Neural progenitor cell (in vitro differentiated cells): ENCODE measurements at regions not wholly inside any gene's neighbourhood (a gene's known extent, or its start where the extent isn't known, plus 50 kb on each side); places are given as distances from the start of the nearest gene placed in this dataset.

ENCODE experiments used
- DNase-seq: peaks from one replicate; pipeline ENCODE4 v3.0.0-alpha.2; 2016; ENCODE audit warnings: low spot score
- H2AFZ ChIP-seq: fragments of 200-600 bp; sonication (generic); replicated peaks from 2 replicates; pipeline ENCODE4 v1.6.1; 2016; ENCODE audit warnings: antibody characterized with exemption
- H3F3A ChIP-seq: fragments of 200-600 bp; sonication (generic); 2 replicates; pipeline ENCODE4 v1.6.1; 2016; ENCODE audit warnings: antibody characterized with exemption, low read depth
- H3K27ac ChIP-seq: fragments of 200-600 bp; sonication (generic); 2 replicates; pipeline ENCODE4 v1.5.1; 2016; ENCODE audit warnings: mild to moderate bottlenecking
- H3K27me3 ChIP-seq: fragments of 200-600 bp; sonication (generic); 2 replicates; pipeline ENCODE4 v1.6.1; 2016; ENCODE audit warnings: mild to moderate bottlenecking, moderate library complexity
- H3K36me3 ChIP-seq: fragments of 200-600 bp; sonication (generic); 2 replicates; pipeline ENCODE4 v1.5.1; 2016
- H3K4me1 ChIP-seq: fragments of 200-600 bp; sonication (generic); 2 replicates; pipeline ENCODE4 v1.6.1; 2016; ENCODE audit warnings: mixed run types
- H3K4me2 ChIP-seq: fragments of 200-600 bp; sonication (generic); 2 replicates; pipeline ENCODE4 v1.6.1; 2016
- H3K4me3 ChIP-seq: fragments of 200-600 bp; sonication (generic); 2 replicates; pipeline ENCODE4 v1.5.1; 2016
- H3K79me2 ChIP-seq: fragments of 200-600 bp; sonication (generic); 2 replicates; pipeline ENCODE4 v1.6.1; 2016; ENCODE audit warnings: low read depth
- H3K9ac ChIP-seq: fragments of 200-600 bp; sonication (generic); 2 replicates; pipeline ENCODE4 v1.6.1; 2016
- H3K9me3 ChIP-seq: fragments of 200-600 bp; sonication (generic); 2 replicates; pipeline ENCODE4 v1.5.1; 2016; ENCODE audit warnings: low read depth
- H4K20me1 ChIP-seq: fragments of 200-600 bp; sonication (generic); 2 replicates; pipeline ENCODE4 v1.6.1; 2016; ENCODE audit warnings: low read depth
- H3K27ac Mint-ChIP-seq: 3 replicates; pipeline ENCODE4 v1.8.0; 2021; ENCODE audit warnings: mixed read lengths
- H3K27me3 Mint-ChIP-seq: 2 replicates; pipeline ENCODE4 v1.8.0; 2022; ENCODE audit warnings: low read depth, mild to moderate bottlenecking, inconsistent platforms, moderate library complexity, mixed read lengths; ENCODE audit not compliant: insufficient read depth
- H3K36me3 Mint-ChIP-seq: 3 replicates; pipeline ENCODE4 v1.8.0; 2021; ENCODE audit warnings: mixed read lengths
- H3K4me1 Mint-ChIP-seq: 3 replicates; pipeline ENCODE4 v1.8.0; 2021; ENCODE audit warnings: mixed read lengths
- H3K4me3 Mint-ChIP-seq: 3 replicates; pipeline ENCODE4 v1.8.0; 2021; ENCODE audit warnings: mild to moderate bottlenecking, moderate library complexity, mixed read lengths
- H3K9me3 Mint-ChIP-seq: 3 replicates; pipeline ENCODE4 v1.8.0; 2020; ENCODE audit warnings: mixed read lengths
- EZH2 ChIP-seq: fragments of 200-600 bp; sonication (generic); IDR thresholded peaks from 2 replicates; pipeline ENCODE4 v1.6.1; 2017; ENCODE audit warnings: antibody characterized with exemption, mild to moderate bottlenecking, moderate library complexity
- EZH2phosphoT487 ChIP-seq: fragments of 200-600 bp; sonication (generic); IDR thresholded peaks from 2 replicates; pipeline ENCODE4 v1.6.1; 2017; ENCODE audit warnings: antibody characterized with exemption
- TF ChIP-seq, protein P1 (sequence below): fragments of 200-600 bp; sonication (generic); IDR thresholded peaks from 2 replicates; pipeline ENCODE4 v1.5.1; 2017; ENCODE audit warnings: antibody characterized with exemption, mild to moderate bottlenecking

DNA sequence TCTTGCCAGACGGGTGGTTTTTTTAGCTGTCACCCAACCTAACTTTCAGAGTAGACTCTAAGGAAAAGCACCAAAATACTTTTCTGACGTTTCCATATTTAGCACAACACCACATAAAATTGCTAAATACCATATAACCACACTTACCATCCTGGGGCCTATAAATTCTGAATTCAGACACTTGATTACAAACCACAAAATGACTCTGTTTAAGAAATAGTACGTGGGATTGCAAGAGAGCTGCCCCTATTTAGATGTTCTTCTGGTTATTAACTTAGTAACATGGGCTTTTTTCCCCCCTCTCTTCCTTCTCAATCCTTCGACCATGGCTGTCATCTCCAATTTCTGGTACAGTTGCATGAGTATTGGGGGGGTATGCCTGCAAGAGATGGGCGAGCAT is 287.7 kb downstream of the BMP4 start:
- no peak overlapping the region for H3K4me3 Mint-ChIP-seq
- no peak overlapping the region for H3K27ac Mint-ChIP-seq
- Histone ChIP-seq H3F3A (no peaks in the 10 kb centered on the region), H3K27ac (no peak overlapping the region), H3K79me2 (no peaks in the 10 kb centered on the region), H3K4me3 (no peak overlapping the region), H3K9ac (no peak overlapping the region), H3K27me3 (no peaks in the 10 kb centered on the region), H3K4me2 (no peak overlapping the region), H3K36me3 (no peaks in the 10 kb centered on the region), H3K9me3 (no peaks in the 10 kb centered on the region), H3K4me1 (peaks cover 2% of the 10 kb centered on the region), H2AFZ (no peak overlapping the region), H4K20me1 (no peaks in the 10 kb centered on the region)
- H3K4me1 Mint-ChIP-seq: peaks cover 4% of the 10 kb centered on the region
- DNase-seq: no peak
- no peaks in the 10 kb centered on the region for H3K9me3 Mint-ChIP-seq
- TF ChIP-seq EZH2 (no peak), EZH2phosphoT487 (no peak)
- TF ChIP-seq, protein P1, sequence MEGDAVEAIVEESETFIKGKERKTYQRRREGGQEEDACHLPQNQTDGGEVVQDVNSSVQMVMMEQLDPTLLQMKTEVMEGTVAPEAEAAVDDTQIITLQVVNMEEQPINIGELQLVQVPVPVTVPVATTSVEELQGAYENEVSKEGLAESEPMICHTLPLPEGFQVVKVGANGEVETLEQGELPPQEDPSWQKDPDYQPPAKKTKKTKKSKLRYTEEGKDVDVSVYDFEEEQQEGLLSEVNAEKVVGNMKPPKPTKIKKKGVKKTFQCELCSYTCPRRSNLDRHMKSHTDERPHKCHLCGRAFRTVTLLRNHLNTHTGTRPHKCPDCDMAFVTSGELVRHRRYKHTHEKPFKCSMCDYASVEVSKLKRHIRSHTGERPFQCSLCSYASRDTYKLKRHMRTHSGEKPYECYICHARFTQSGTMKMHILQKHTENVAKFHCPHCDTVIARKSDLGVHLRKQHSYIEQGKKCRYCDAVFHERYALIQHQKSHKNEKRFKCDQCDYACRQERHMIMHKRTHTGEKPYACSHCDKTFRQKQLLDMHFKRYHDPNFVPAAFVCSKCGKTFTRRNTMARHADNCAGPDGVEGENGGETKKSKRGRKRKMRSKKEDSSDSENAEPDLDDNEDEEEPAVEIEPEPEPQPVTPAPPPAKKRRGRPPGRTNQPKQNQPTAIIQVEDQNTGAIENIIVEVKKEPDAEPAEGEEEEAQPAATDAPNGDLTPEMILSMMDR: no peak
- H3K36me3 Mint-ChIP-seq: no peaks in the 10 kb centered on the region
- H3K27me3 Mint-ChIP-seq: no peaks in the 10 kb centered on the region

DNA sequence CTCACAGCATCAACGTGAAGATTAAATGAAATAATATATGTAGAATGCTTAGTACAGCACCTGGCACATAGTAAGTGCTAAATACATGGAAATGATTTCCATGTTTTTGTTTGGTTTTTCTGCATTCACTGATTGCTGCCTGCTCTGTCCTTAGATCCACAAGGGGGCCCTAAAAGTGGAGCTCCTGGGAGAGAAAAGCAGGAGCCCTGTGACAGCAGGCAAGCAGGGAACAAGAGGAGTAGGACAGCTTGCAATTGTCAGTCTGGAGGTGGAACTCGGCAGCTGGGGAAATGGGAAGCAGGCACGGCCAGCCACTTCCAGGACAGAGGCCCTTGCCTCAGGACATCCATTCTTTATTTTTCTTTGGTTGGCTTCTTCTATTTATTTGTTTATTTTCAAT is 292.9 kb downstream of the BMP4 start:
- no peak overlapping the region for H3K4me3 Mint-ChIP-seq
- H3K27me3 Mint-ChIP-seq: no peaks in the 10 kb centered on the region
- H3K4me1 Mint-ChIP-seq: peaks cover 7% of the 10 kb centered on the region
- no peaks in the 10 kb centered on the region for H3K79me2 ChIP-seq
- H3K27ac ChIP-seq: no peak overlapping the region
- DNase-seq: peak; percentile 76
- no peaks in the 10 kb centered on the region for H3K36me3 ChIP-seq
- H3K9me3 Mint-ChIP-seq: no peaks in the 10 kb centered on the region
- no peaks in the 10 kb centered on the region for H4K20me1 ChIP-seq
- no peak overlapping the region for H2AFZ ChIP-seq
- H3K36me3 Mint-ChIP-seq: no peaks in the 10 kb centered on the region
- H3K4me2 ChIP-seq: no peak overlapping the region
- no peak overlapping the region for H3K4me3 ChIP-seq
- H3K9me3 ChIP-seq: peaks cover 9% of the 10 kb centered on the region
- no peak overlapping the region for H3K9ac ChIP-seq
- peaks cover 4% of the 10 kb centered on the region for H3K4me1 ChIP-seq
- H3K27me3 ChIP-seq: no peaks in the 10 kb centered on the region
- H3K27ac Mint-ChIP-seq: no peak overlapping the region
- no peaks in the 10 kb centered on the region for H3F3A ChIP-seq
- no peak for TF ChIP-seq EZH2
- TF ChIP-seq, protein P1: peak; percentile 62

GRCh38 chr14:53655080-53655785 is 301.4 kb downstream of the BMP4 start:
- no peaks in the 10 kb centered on the region for H3K27me3 Mint-ChIP-seq
- H3K36me3 Mint-ChIP-seq: no peaks in the 10 kb centered on the region
- no peak overlapping the region for H3K9ac ChIP-seq
- no peaks in the 10 kb centered on the region for H3K9me3 Mint-ChIP-seq
- no peak overlapping the region for H2AFZ ChIP-seq
- no peaks in the 10 kb centered on the region for H3K27me3 ChIP-seq
- no peak for TF ChIP-seq EZH2phosphoT487
- TF ChIP-seq EZH2: no peak
- TF ChIP-seq, protein P1: no peak
- H3K27ac Mint-ChIP-seq: no peak overlapping the region
- no peaks in the 10 kb centered on the region for H3K9me3 ChIP-seq
- no peaks in the 10 kb centered on the region for H4K20me1 ChIP-seq
- no peak overlapping the region for H3K4me3 ChIP-seq
- peaks cover 4% of the 10 kb centered on the region for H3K4me1 ChIP-seq
- no peak overlapping the region for H3K4me3 Mint-ChIP-seq
- peaks cover 9% of the 10 kb centered on the region for H3K4me1 Mint-ChIP-seq
- H3K4me2 ChIP-seq: no peak overlapping the region
- H3K36me3 ChIP-seq: no peaks in the 10 kb centered on the region
- no peaks in the 10 kb centered on the region for H3K79me2 ChIP-seq
- no peak for DNase-seq
- no peak overlapping the region for H3K27ac ChIP-seq
- no peaks in the 10 kb centered on the region for H3F3A ChIP-seq
